ENCODE measurements at regions not wholly inside any gene's neighbourhood (a gene's known extent, or its start where the extent isn't known, plus 50 kb on each side); places are given as distances from the start of the nearest gene placed in this dataset.
"Not testable (repeated sequence)": the region's sequence is repeated elsewhere in the genome, so short reads cannot be mapped to it uniquely, and the experiment has no call there.

- DNase-seq = not testable (repeated sequence)
These were observed 629.1 kb downstream of the TTLL7 start for GRCh38 chr1:83369853-83370252.

- not testable (repeated sequence) for DNase-seq
These were observed 633.6 kb downstream of the TTLL7 start for GRCh38 chr1:83365320-83365719.

GRCh38 chr1:83345375-83345774 is 653.6 kb downstream of the TTLL7 start:
- not testable (repeated sequence) for DNase-seq

- DNase-seq = not testable (repeated sequence)
These were observed 655.2 kb downstream of the TTLL7 start for GRCh38 chr1:83343767-83344166.

- not testable (repeated sequence) for DNase-seq
These were observed 655.9 kb downstream of the TTLL7 start for GRCh38 chr1:83342995-83343394.

GRCh38 chr1:83332308-83332707 is 666.6 kb downstream of the TTLL7 start:
- DNase-seq = not testable (repeated sequence)

- no peak for DNase-seq
These were observed 680.6 kb downstream of the TTLL7 start for GRCh38 chr1:83318366-83318765.

- not testable (repeated sequence) for DNase-seq
These were observed 683.5 kb downstream of the TTLL7 start for GRCh38 chr1:83315446-83315845.

GRCh38 chr1:83310161-83310560 is 688.8 kb downstream of the TTLL7 start:
- not testable (repeated sequence) for DNase-seq

GRCh38 chr1:83309035-83309434 is 689.9 kb downstream of the TTLL7 start:
- DNase-seq = not testable (repeated sequence)

GRCh38 chr1:83306811-83307210 is 692.1 kb downstream of the TTLL7 start:
- not testable (repeated sequence) for DNase-seq

GRCh38 chr1:83295594-83295993 is 703.3 kb downstream of the TTLL7 start:
- not testable (repeated sequence) for DNase-seq

GRCh38 chr1:83287391-83287790 is 711.5 kb downstream of the TTLL7 start:
- DNase-seq = not testable (repeated sequence)

GRCh38 chr1:83274656-83275055 is 724.3 kb downstream of the TTLL7 start:
- not testable (repeated sequence) for DNase-seq

GRCh38 chr1:83272484-83272883 is 726.4 kb downstream of the TTLL7 start:
- not testable (repeated sequence) for DNase-seq

GRCh38 chr1:83271834-83272233 is 727.1 kb downstream of the TTLL7 start:
- DNase-seq = not testable (repeated sequence)

- not testable (repeated sequence) for DNase-seq
These were observed 728.1 kb downstream of the TTLL7 start for GRCh38 chr1:83270801-83271200.

- DNase-seq = not testable (repeated sequence)
These were observed 735.1 kb downstream of the TTLL7 start for GRCh38 chr1:83263808-83264207.

GRCh38 chr1:83251687-83252086 is 747.2 kb downstream of the TTLL7 start:
- not testable (repeated sequence) for DNase-seq

GRCh38 chr1:83246780-83247179 is 752.2 kb downstream of the TTLL7 start:
- not testable (repeated sequence) for DNase-seq

GRCh38 chr1:83244832-83245231 is 754.1 kb downstream of the TTLL7 start:
- DNase-seq = not testable (repeated sequence)

- not testable (repeated sequence) for DNase-seq
These were observed 759.4 kb downstream of the TTLL7 start for GRCh38 chr1:83239568-83239967.

GRCh38 chr1:83238654-83239053 is 760.3 kb downstream of the TTLL7 start:
- DNase-seq = not testable (repeated sequence)

GRCh38 chr1:83219788-83220187 is 779.1 kb downstream of the TTLL7 start:
- not testable (repeated sequence) for DNase-seq
